B cell (primary cell): ENCODE measurements at regions not wholly inside any gene's neighbourhood (a gene's known extent, or its start where the extent isn't known, plus 50 kb on each side); places are given as distances from the start of the nearest gene placed in this dataset.

Source experiments
- ATAC-seq: fragments of 200-7000 bp; cut with Tn5 transposase; one replicate; pipeline ENCODE4 v1.10.0; 2021; ENCODE audit warnings: low read depth, mild to moderate bottlenecking, moderate number of reproducible peaks, moderate library complexity
- CTCF ChIA-PET: fragments of 350-600 bp; sonication (Branson Sonifier 250); formaldehyde crosslinking; loops from one replicate; lab custom pipeline; 2021; ENCODE audit warnings: antibody characterized with exemption, inconsistent platforms; lab: Charles Lee
- POLR2A ChIA-PET: fragments of 350-600 bp; sonication (Branson Sonifier 250); formaldehyde crosslinking; loops from one replicate; lab custom pipeline; 2021; ENCODE audit warnings: antibody characterized with exemption; lab: Charles Lee
- DNase-seq: peaks from one replicate; pipeline ENCODE4 v3.0.0; 2013
- H2AFZ ChIP-seq: 2 replicates; pipeline ENCODE4 v1.6.1; 2012; ENCODE audit warnings: mild to moderate bottlenecking, low read depth, low read length; ENCODE audit not compliant: insufficient read depth, poor library complexity, severe bottlenecking
- H3K27ac ChIP-seq, 2 donors: 1 replicate in 1 of 2; 2 replicates in 1 of 2; pipeline ENCODE4 v1.5.1; 2012 to 2013; ENCODE audit warnings: low read length in 2 of 2, mild to moderate bottlenecking in 2 of 2, moderate library complexity in 1 of 2
- H3K27me3 ChIP-seq, 4 experiments: fragments of 200-600 bp in 1 of 4; sonication (generic) in 1 of 4; replicated peaks in 1 of 4; 1 replicate in 2 of 4; 2 replicates in 2 of 4; pipeline versions ENCODE4 v1.6.1 to v1.7.0; 2013 to 2016; ENCODE audit warnings: low read length in 3 of 4, mild to moderate bottlenecking in 2 of 4, mixed read lengths in 1 of 4, moderate library complexity in 1 of 4; ENCODE audit not compliant: insufficient read depth in 4 of 4, control insufficient read depth in 3 of 4; ENCODE audit errors: control extremely low read depth in 1 of 4
- H3K36me3 ChIP-seq, 2 experiments: replicated peaks in 1 of 2; 1 replicate in 1 of 2; 2 replicates in 1 of 2; pipeline versions ENCODE4 v1.6.1 to v1.7.1; 2013; ENCODE audit warnings: low read length in 1 of 2; ENCODE audit not compliant: insufficient read depth in 2 of 2, control insufficient read depth in 1 of 2; ENCODE audit errors: control extremely low read depth in 1 of 2, extremely low read depth in 1 of 2
- H3K4me1 ChIP-seq, 2 donors: fragments of 200-600 bp in 1 of 2; sonication (generic) in 1 of 2; 1 replicate in 1 of 2; 2 replicates in 1 of 2; pipeline versions ENCODE4 v1.5.1 to v1.6.1; 2013 to 2017; ENCODE audit warnings: low read length in 2 of 2; ENCODE audit not compliant: control insufficient read depth in 2 of 2, insufficient read depth in 2 of 2
- H3K4me2 ChIP-seq: replicated peaks from 2 replicates; pipeline ENCODE3; 2012; ENCODE audit warnings: mild to moderate bottlenecking, low read depth, low read length; ENCODE audit not compliant: poor library complexity, severe bottlenecking
- H3K4me3 ChIP-seq, 5 experiments: fragments of 200-600 bp in 1 of 5; sonication (generic) in 1 of 5; 1 replicate in 3 of 5; 2 replicates in 2 of 5; pipeline versions ENCODE4 v1.5.1 to v1.7.0; 2011 to 2016; ENCODE audit warnings: low read length in 4 of 5, mild to moderate bottlenecking in 4 of 5, low read depth in 2 of 5, control low read depth in 1 of 5, moderate library complexity in 1 of 5; ENCODE audit not compliant: insufficient read depth in 1 of 5; ENCODE audit errors: control extremely low read depth in 1 of 5, extremely low read depth in 1 of 5
- H3K79me2 ChIP-seq: fragments of 200-600 bp; sonication (generic); one replicate; pipeline ENCODE4 v1.6.0; 2016; ENCODE audit warnings: low read length; ENCODE audit not compliant: control insufficient read depth, insufficient read depth
- H3K9ac ChIP-seq: fragments of 200-600 bp; sonication (generic); 2 replicates; pipeline ENCODE4 v1.6.1; 2017; ENCODE audit warnings: mild to moderate bottlenecking, low read length, moderate library complexity
- H3K9me3 ChIP-seq, 3 donors: one replicate each; pipeline versions ENCODE4 v1.6.1 to v1.7.1; 2013; ENCODE audit warnings: low read length in 2 of 3; ENCODE audit not compliant: control insufficient read depth in 2 of 3, insufficient read depth in 1 of 3; ENCODE audit errors: control extremely low read depth in 1 of 3
- H4K20me1 ChIP-seq: 2 replicates; pipeline ENCODE4 v1.6.0; 2012; ENCODE audit warnings: mild to moderate bottlenecking, low read length; ENCODE audit not compliant: insufficient read depth, control insufficient read depth, poor library complexity, severe bottlenecking
- H3K27ac Mint-ChIP-seq: one replicate; pipeline ENCODE4 v1.8.0; 2021; ENCODE audit warnings: mixed read lengths
- H3K27me3 Mint-ChIP-seq: one replicate; pipeline ENCODE4 v1.8.0; 2021; ENCODE audit warnings: mixed read lengths
- H3K4me1 Mint-ChIP-seq: one replicate; pipeline ENCODE4 v1.8.0; 2021; ENCODE audit warnings: mixed read lengths
- H3K4me3 Mint-ChIP-seq: one replicate; pipeline ENCODE4 v1.8.0; 2021; ENCODE audit warnings: mixed read lengths
- H3K9me3 Mint-ChIP-seq: one replicate; pipeline ENCODE4 v1.8.0; 2022; ENCODE audit warnings: mixed read lengths; ENCODE audit not compliant: insufficient read depth
- EZH2 ChIP-seq: IDR thresholded peaks from 2 replicates; pipeline ENCODE4 v1.6.1; 2012; ENCODE audit warnings: borderline replicate concordance, low read depth, mild to moderate bottlenecking, moderate library complexity, low read length; ENCODE audit not compliant: insufficient read depth, poor library complexity, severe bottlenecking
- WGBS: methylation state at CpG from one replicate; pipeline ENCODE4 v1.1.5; 2013; ENCODE audit warnings: missing lambda C conversion rate; ENCODE audit not compliant: insufficient coverage; 5-methylcytosine and 5-hydroxymethylcytosine counted together
- intact Hi-C: fragments of 100-400 bp; cut with micrococcal nuclease; formaldehyde crosslinking; loops from one replicate; pipeline ENCODE4 v1.10.0; 2022
- TF ChIP-seq, protein P1 (sequence below): fragments of 200-600 bp; IDR thresholded peaks from one replicate; pipeline ENCODE4 v1.8.0; 2022; ENCODE audit warnings: antibody characterized with exemption, mild to moderate bottlenecking

DNA sequence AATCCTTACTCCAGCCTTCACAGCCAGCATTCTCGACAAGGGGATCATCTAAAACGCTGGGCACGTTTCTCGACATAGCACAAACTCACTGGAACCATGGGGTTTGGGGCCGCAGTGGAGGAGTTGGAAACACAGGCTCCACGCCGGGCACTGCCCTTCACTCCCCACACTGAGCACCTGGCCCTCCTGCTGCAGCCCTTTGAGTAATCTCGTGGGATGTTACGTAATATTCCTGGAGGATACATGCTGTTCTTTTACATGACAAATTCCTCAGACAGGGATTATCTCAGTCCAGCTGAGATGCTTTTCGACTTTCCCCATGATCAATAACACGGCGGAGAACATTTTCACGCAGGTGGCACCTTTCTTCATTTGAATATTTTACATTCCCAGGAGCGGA is 408.0 kb downstream of the SHANK2 start:
- TF ChIP-seq, protein P1, sequence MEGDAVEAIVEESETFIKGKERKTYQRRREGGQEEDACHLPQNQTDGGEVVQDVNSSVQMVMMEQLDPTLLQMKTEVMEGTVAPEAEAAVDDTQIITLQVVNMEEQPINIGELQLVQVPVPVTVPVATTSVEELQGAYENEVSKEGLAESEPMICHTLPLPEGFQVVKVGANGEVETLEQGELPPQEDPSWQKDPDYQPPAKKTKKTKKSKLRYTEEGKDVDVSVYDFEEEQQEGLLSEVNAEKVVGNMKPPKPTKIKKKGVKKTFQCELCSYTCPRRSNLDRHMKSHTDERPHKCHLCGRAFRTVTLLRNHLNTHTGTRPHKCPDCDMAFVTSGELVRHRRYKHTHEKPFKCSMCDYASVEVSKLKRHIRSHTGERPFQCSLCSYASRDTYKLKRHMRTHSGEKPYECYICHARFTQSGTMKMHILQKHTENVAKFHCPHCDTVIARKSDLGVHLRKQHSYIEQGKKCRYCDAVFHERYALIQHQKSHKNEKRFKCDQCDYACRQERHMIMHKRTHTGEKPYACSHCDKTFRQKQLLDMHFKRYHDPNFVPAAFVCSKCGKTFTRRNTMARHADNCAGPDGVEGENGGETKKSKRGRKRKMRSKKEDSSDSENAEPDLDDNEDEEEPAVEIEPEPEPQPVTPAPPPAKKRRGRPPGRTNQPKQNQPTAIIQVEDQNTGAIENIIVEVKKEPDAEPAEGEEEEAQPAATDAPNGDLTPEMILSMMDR = no peak
- TF ChIP-seq EZH2 = no peak
- Histone ChIP-seq H3K9me3 (peaks cover 0 to 17% (median 0%) of the 10 kb centered on the region in 3 donors), H2AFZ (no peak overlapping the region), H3K36me3 (no peaks in the 10 kb centered on the region), H3K27me3 (peaks cover 0 to 10% (median 0%) of the 10 kb centered on the region in 4 experiments), H3K79me2 (no peaks in the 10 kb centered on the region), H3K27ac (no peak overlapping the region), H3K4me1 (no peaks in the 10 kb centered on the region), H3K4me3 (no peak overlapping the region), H3K4me2 (no peak overlapping the region), H3K9ac (no peak overlapping the region), H4K20me1 (no peaks in the 10 kb centered on the region)
- Mint-ChIP-seq H3K27me3 (peaks cover 12% of the 10 kb centered on the region), H3K4me3 (no peak overlapping the region), H3K27ac (no peak overlapping the region), H3K4me1 (no peaks in the 10 kb centered on the region), H3K9me3 (no peaks in the 10 kb centered on the region)
- no peak for ATAC-seq
- no peak for DNase-seq
- POLR2A ChIA-PET = no interaction called here
- CTCF ChIA-PET = no interaction called here
- 92% methylated on average over 13 of the region's 14 CpGs for WGBS
- intact Hi-C loops = no loop called here

GRCh38 chr11:70845591-70846041 is 406.8 kb downstream of the SHANK2 start:
- Mint-ChIP-seq H3K9me3 (no peaks in the 10 kb centered on the region), H3K4me1 (no peaks in the 10 kb centered on the region), H3K27ac (no peak overlapping the region), H3K4me3 (no peak overlapping the region), H3K27me3 (peaks cover 12% of the 10 kb centered on the region)
- no peak overlapping the region for H3K9ac ChIP-seq
- no peaks in the 10 kb centered on the region for H4K20me1 ChIP-seq
- H3K4me2 ChIP-seq = no peak overlapping the region
- no peak for TF ChIP-seq EZH2
- TF ChIP-seq, protein P1 = no peak
- no peak overlapping the region for H3K27ac ChIP-seq
- 33% methylated on average over 12 of the region's 16 CpGs for WGBS
- intact Hi-C loops = no loop called here
- CTCF ChIA-PET = no interaction called here
- H3K4me1 ChIP-seq = no peaks in the 10 kb centered on the region
- POLR2A ChIA-PET = no interaction called here
- ATAC-seq = no peak
- H3K4me3 ChIP-seq = no peak overlapping the region
- H3K36me3 ChIP-seq = no peaks in the 10 kb centered on the region
- H3K27me3 ChIP-seq = peaks cover 0 to 10% (median 0%) of the 10 kb centered on the region in 4 experiments
- H2AFZ ChIP-seq = no peak overlapping the region
- H3K79me2 ChIP-seq = no peaks in the 10 kb centered on the region
- no peak for DNase-seq
- H3K9me3 ChIP-seq = peaks cover 0 to 22% (median 0%) of the 10 kb centered on the region in 3 donors
